HG02840 (cell line): ENCODE measurements at regions not wholly inside any gene's neighbourhood (a gene's known extent, or its start where the extent isn't known, plus 50 kb on each side); places are given as distances from the start of the nearest gene placed in this dataset.

Source experiments
- ATAC-seq: cut with Tn5 transposase; IDR thresholded peaks from one replicate; pipeline ENCODE4 v1.9.1; 2021; ENCODE audit warnings: mild to moderate bottlenecking, moderate library complexity, moderate number of reproducible peaks; ENCODE audit not compliant: unreplicated experiment, low FRiP score

DNA sequence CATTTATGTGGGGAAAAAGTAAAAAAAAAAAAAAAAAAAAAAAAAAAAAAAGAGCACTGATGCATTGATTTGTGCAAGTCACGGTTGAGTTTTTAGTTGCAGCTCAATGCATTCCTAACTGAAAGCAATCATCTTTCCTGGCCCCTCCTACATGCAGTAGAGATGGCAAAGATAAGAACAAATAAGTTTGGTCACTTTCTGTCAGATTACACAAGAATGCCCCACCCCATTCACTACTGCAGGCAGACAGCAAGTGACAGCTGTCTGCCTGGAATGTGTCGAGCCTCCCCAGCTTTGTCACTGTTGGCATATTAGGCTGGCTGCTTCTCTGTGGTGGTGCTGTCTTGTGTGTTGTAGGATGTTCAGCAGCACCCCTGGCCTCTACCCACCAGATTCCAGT, 243.5 kb downstream of the FOXL1 start:
- no peak for ATAC-seq

DNA sequence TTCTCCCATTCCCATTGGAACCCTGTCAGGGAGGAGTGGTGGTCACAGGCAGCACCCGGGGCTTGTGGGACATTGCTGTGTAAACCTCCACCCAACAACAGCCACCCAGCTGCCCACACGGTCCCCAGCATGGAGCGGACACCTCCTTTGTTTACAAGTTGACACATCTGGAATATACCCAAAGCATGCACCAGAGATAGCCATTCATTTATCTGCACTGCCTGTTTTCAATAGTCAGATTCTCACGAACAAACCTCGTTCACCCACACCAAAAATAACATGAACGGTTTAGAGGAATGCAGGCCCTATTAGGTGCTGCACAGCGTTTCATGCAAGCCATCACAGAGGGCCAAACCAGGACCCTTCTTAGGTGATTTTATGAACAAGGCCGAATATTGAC, 244.8 kb downstream of the FOXL1 start:
- ATAC-seq = no peak

DNA sequence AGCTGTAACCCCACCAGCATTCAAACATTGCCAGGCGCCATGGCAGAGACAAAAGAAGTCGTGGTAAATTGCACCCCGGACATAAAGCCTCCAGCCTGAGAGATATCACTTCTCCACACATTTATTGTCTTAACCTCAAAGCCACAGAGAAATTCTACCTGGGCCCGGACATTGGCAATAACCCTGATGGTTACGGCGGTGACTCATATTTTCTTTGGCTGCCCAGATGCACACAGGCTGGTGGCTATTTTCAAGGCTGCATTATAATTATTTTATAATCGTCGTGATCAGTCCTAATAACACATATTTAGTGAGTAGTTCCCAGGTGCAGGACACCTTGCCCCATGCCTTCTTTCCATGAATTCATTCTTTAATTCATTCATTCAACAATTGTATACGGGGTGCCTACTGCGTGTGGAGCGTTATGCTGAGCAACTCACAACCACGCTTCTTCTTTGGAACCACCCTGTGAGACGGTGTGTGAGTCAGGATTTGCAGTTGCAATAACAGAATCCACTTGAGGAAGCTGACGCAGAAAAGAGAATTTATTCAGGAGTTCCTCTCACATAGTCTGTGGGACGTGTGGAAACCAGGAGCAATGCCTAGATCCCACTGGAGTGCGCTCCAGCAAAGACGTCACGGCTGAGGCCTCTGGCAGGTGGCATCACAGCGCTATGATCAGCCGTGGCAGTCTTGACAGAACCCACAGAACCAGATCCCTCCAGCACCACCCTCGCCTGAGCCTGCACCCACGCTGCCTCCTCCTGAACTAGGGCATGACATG, 245.7 kb downstream of the FOXL1 start:
- no peak for ATAC-seq

DNA sequence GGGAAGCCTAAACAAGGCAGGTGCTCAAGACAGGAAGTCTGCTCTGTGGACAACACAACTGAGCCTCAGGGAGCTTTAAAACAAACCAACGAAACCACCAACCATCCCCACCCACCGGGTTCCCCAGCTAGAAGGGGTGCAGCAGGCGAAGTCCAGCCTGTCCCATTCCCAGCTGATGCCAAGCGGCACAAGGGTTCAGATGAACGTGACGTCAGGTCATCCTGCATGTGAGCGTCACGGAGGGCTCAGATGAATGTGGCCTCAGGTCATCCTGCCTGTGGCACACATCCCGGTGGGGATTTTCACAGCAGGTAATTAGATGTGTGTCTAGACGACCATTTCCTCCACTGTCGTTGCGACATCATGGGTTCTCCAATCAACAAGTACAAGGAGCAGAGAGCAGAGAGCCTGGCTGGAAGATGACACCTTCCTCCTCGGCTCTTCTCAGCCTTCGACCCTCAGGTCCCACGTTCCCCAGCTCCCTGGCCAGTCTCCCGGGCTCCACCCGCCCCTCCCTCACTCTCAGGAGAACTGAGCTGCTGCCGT, 246.5 kb downstream of the FOXL1 start:
- ATAC-seq = no peak

DNA sequence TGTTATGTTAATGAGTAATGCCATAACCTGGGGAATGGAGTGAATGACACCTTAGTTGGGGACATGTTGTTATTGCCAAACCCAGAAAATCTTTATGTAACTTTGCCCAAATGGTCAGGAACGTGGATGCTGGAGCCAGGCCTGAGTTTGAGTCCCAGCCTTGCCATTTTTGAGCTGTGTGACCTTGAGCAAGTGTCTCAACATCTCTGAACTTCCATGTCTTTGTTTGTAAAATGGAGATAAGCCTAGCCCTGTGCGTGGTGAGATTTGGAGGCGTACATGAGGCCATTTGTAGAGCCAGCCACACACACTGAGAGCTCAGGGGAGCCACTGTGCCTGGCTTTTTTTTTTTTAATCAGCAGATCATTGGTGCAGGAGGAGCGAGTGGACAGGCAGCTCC, 247.3 kb downstream of the FOXL1 start:
- no peak for ATAC-seq

DNA sequence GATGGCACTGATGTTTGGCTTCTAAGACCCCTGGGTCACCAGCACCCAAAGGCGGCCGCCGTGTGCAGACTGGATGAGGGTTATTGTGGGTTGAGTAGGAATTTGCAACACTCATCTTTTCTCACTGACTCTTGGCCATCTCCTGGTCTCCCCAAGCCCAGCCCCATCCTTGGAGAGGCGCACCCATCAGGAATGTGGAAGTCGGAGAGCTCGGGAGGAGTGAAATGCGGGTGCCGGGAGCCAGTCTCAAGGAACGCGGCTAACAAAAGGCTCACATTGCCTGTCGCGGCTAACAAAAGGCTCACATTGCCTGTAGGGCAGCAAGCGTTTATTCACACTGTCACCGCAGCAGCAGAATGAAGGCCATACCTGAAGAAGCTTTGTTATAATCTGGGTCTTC, 248.6 kb downstream of the FOXL1 start:
- no peak for ATAC-seq

DNA sequence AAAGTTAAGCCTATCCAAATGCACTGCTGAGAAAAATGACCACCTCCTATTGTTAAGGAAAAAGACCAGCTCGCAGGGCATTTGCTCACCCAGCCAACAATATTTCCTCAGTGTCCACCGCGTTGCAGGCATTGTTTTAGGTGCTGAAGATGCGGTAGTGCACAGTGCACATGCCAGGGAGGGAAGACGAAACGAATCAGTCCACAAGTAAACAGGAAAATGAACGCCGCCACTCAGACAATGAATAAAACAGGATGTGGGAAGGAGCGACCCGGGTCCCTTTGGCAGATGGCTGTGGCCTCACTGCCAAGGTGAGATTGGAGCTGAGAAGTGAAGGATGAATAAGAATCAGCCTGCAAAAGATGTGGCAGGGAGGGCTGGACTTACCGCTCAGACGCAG, 249.2 kb downstream of the FOXL1 start:
- no peak for ATAC-seq

DNA sequence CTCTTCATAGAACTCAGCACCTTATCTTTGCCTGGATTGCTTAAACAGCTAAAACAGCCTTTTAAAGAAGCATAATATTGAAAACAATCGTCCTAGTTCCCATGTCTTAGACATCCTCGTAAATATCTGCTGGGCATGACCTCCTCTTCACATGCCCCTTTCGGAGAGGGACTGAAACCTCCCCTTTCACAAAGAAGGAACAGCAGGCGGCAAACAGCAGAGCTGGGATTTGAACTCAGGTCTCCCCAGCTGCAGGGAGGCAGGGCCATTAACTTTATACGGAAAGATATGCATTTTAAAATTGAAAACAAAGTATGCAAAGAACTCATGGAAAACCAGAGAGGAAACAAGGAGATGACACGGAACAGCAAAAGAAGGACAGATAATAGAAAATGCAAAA, 249.9 kb downstream of the FOXL1 start:
- no peak for ATAC-seq

DNA sequence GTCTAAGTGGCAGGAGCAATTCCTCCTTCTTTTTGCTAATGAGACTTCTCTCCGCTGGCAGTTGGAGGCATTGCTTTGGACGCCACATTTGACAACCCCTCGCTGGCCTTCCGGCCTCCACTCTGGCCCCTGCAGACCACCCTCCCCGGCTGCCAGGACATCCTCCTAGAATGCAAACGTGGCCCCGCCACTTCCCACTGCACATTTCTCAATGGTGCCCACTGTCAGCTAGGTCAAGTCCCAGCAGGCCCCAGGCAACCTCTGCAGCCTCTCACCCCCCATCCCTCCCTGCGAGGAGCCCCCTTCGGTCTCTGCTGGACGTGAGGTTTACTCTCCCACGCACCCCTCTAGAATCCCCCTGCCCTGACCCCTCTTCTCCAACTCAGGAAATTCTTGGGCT, 250.3 kb downstream of the FOXL1 start:
- no peak for ATAC-seq

DNA sequence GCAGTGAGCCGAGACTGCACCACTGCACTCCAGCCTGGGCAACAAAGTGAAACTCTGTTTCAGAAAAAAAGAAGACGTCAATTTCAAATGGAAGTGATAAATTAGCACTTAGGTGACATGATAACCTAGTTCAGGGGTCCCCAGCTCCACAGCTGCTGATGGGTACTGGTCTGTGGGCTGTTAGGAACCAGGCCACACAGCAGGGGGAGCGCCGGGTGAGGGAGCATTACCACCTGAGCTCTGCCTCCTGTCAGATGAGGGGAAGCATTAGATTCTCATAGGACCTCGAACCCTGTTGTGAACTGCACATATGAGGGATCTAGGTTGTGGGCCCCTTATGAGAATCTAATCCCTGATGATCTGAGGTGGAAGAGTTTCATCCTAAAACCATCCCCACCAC, 253.0 kb downstream of the FOXL1 start:
- no peak for ATAC-seq

DNA sequence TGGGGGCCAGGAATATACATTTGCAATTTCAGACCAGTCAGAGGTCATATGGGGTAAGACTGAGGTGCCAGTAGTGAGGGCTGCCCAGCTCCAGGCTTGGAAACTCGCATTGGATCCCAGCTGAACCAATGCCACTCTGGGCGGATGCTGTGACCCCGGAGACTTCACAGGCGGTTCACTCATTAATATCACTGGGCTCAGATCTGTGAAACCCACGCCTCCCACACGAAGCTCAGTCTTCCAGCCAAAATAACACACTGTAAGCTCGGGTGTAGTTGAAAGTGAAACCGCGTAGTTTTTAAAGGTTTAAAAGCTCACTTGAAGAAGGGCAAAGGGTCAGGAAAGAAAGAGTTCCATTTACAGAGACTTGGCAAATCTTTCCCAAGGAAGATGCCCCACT, 254.8 kb downstream of the FOXL1 start:
- ATAC-seq = no peak

DNA sequence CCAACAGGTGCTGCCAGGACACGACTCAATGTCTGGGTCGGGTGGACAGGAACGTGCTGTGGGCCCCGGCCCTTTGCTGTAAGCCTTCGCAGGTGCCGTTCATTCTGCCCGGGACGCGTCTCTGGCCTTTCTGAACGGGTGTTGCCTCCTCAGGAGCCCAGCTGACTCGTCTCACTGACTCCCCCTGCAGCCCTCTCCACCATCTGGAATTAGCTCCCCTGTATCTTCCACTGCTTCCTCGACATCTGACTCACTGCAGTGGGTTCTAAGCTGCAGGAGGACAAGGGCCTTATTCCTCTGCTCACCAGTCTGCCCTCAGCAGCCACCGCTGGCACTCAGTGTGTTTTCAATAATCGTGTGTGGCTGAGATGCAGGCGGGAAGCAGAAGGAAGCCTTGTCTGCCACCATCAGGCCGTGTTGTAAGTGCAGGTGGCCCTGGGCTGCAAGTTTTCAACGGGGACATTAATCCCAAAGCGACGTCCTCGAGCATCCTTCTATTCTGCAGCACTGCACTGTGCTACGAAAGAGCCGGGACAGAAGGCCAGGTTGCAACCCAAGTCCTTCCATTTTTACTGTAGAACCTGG, 256.2 kb downstream of the FOXL1 start:
- ATAC-seq = no peak

DNA sequence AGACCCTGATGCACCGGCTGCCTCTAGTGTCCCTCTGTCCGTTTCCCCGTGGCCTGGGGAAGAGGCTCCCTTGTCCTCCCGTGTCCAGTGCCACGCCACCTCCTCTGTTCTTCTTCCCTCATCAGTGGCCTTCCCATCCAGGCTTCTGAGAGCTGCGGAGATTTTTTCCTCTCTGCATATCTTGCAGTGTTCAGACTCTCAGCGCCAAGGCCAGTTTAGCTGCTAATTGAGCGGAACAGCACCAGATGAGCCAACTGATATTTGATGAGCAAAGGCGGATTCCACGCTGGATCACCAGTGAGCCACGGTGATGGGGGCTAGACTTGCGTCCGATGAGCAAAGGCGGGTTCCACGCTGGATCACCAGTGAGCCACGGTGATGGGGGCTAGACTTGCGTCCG, 257.6 kb downstream of the FOXL1 start:
- ATAC-seq = no peak

DNA sequence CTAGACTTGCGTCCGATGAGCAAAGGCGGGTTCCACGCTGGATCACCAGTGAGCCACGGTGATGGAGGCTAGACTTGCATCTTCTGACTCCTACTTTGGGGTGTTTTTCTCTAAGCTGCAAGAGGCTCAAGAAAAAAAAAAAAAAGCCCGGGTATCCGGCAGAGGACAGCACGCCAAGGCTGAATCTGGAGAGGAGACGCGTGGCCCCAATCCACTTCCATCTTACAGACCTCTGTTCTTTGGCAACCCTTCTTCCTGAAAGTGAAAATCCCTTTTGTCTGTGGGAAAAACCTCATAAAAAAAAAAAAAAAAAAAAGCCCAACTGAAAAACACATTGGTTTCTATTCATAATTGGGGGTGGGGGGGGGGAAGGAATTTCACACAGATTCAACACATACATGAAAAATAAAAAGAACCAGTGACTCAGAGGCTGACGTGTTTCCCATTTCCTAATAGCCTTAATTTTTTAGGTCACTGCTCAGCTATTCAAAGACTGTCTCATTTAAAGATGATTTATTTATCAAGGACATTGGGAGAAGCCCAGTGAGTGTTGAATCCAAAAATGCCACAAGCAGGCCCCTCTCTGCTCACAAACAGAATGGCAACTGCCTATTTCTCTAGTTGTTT, 258.3 kb downstream of the FOXL1 start:
- no peak for ATAC-seq

DNA sequence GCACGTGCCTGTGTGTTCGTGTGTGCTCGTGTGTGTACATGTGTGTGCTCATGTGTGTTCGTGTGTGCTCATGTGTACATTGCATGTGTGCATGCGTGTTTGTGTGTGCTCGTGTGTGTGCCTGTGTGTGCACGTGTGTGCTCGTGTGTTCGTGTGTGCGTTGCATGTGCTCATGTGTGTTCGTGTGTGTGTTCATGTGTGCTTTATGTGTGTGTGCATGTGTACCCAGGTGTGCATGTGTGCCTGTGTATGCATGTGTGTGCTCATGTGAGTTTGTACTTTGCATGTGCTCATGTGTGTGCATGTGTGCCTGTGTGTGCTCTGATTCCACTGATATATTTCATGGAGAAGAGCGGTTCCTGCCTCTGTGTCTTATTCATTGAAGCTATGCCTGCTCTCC, 265.5 kb downstream of the FOXL1 start:
- ATAC-seq = no peak

DNA sequence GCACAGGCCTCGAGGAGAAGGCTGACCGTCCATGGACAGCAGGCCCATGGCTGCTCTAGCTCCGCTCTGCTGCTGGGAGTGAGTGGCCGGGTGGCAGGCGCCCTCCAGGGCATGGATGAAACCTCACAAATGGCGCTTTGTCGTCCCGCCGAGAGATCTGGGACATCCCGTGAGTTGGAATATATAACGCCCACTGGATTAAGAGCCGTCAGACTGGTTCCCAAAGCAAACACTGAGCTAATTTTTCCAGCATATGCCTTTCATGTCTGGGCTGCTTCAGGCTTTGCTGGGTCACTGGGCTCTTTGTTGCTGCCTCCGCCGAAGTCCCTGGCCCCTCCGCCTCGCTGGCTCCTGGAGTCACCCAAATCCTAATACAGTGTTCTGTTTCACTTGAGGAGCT, 266.3 kb downstream of the FOXL1 start:
- ATAC-seq = no peak

DNA sequence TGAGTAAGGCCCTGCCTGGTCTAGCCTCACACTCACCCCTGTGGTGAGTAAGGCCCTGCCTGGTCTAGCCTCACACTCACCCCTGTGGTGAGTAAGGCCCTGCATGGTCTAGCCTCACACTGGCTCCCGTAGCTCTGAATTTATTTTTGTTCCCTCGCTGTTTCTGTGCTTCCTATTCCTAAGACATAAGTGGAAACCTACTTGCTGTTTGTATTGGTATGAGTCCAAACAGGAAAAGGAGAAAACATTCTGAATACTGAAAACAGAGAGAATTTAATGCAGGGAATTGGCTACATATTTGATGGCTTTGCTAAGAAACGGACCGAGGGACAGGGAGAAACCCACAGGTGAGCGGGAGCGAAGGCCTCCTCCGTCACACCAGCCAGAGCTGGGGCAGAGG, 267.8 kb downstream of the FOXL1 start:
- ATAC-seq = no peak

DNA sequence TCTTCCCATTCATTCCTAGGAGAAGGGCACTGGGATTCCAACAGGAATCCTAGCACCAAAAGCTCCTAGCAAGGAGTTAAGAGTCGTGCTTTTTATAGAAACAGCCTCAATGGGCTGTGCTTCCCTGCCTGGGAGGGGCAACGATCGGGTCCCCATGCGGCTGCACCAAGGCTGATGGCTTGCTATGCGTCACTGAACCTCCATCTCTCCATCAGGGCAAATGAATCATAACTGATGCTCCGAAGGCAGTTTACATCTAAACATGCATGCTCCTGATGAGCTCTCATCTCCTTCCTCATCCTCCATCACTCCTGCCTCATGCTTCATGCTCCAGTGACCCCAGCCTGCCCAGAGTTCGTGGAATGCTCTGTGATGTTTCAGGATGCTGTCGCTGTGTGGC, 270.5 kb downstream of the FOXL1 start:
- ATAC-seq = no peak

DNA sequence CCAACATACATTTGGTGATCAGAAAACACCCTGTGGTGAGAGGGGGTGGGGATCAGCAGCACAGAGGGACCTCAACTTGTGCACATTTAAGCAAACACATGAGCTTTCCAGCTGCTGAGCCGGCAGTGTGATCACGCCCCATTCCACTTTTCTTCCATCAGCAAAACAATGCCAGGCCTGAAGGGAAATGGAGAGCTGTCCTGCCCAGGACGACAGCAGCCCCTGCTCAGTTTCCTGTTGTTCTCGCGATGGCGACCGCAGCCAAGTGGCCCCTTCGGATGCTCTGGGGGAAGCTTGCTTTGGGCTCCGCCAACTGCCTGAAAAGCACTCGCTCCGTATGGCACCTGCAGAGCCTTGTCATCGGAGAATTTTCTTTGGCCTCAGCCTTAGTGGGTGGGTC, 272.3 kb downstream of the FOXL1 start:
- no peak for ATAC-seq

DNA sequence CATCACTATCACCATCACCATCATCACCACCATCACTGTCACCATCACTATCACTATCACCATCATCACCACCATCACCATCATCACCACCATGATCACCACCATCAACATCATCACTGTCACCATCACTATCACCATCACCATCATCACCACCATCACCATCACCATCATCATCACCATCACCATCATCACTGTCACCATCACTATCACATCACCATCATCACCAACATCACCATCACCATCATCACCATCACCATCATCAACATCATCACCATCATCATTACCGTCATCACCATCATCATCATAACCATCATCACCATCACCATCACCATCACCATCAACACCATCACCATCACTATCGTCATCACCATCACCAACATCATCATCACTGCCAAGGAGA, 273.8 kb downstream of the FOXL1 start:
- no peak for ATAC-seq

DNA sequence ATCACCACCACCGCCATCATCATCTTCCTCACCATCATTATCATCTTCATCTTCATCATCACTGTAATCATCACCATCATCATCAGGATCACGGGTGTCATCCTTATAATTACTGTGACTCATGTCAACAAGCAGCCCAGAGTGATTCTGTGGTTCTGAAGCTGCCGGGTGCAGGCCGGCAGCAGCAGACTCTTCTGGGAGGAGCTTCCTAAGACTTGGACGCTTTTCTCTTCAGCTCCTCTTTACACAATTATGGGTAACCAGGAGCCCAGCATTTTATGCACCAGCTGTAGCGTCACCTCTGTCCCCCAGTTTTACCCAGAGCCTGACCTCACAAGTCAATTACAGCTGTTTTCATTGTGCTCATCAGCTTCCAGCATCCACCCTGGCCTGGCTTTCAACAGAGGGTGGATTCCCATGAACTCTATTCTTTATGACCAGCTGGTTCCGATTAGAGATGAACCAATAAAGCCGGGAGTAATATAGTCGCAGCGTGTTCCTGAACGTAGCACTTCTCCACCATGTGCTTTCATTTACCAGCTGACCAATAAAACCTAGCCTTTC, 275.8 kb downstream of the FOXL1 start:
- no peak for ATAC-seq
